A549 (cell line): ENCODE measurements at regions not wholly inside any gene's neighbourhood (a gene's known extent, or its start where the extent isn't known, plus 50 kb on each side); places are given as distances from the start of the nearest gene placed in this dataset.

ENCODE experiments used
- ATAC-seq, 2 experiments: fragments of 200-7000 bp in 1 of 2; fragments of >200 bp in 1 of 2; cut with Nextera tagmentation in 1 of 2; cut with Tn5 transposase in 1 of 2; 3 replicates each; pipeline versions ENCODE4 v1.8.0 to v1.9.1; 2018 to 2020; ENCODE audit warnings: mild to moderate bottlenecking in 1 of 2, moderate library complexity in 1 of 2
- CTCF ChIA-PET: fragments of 300-600 bp; sonication (Branson Sonifier 250); formaldehyde crosslinking; extraction: SDS; loops from one replicate; lab custom pipeline; 2021; ENCODE audit warnings: antibody characterized with exemption, inconsistent platforms; lab: Yijun Ruan, JAX
- POLR2A ChIA-PET: fragments of 350-600 bp; formaldehyde crosslinking; extraction: SDS; loops from one replicate; lab custom pipeline; 2021; ENCODE audit warnings: antibody characterized with exemption, inconsistent platforms; lab: Yijun Ruan, JAX
- DNase-seq, 2 experiments: peaks; one replicate each; pipeline versions ENCODE4 v3.0.0 to v3.0.0-alpha.2; 2011 to 2016; ENCODE audit warnings: low read depth in 1 of 2, low spot score in 1 of 2
- FAIRE-seq: peaks from 2 replicates; lab custom pipeline; 2011; peaks lifted over from hg19 to GRCh38; lab: Jason Lieb, UNC
- H3K27ac ChIP-seq, 2 experiments: fragments of >200 bp; sonication (Bioruptor Twin); formaldehyde crosslinking; 3 replicates each; pipeline ENCODE4 v1.5.1; 2016 to 2017
- H3K4me1 ChIP-seq: fragments of >200 bp; sonication (Bioruptor Twin); formaldehyde crosslinking; 3 replicates; pipeline ENCODE4 v1.6.1; 2016
- H3K4me2 ChIP-seq: fragments of >200 bp; sonication (Bioruptor Twin); formaldehyde crosslinking; 3 replicates; pipeline ENCODE4 v1.6.1; 2016
- H3K4me3 ChIP-seq: fragments of >200 bp; sonication (Bioruptor Twin); formaldehyde crosslinking; 3 replicates; pipeline ENCODE4 v1.5.1; 2016
- H3K9me3 ChIP-seq: fragments of >200 bp; sonication (Bioruptor Twin); formaldehyde crosslinking; 3 replicates; pipeline ENCODE4 v1.6.1; 2016
- CHD4 ChIP-seq: fragments of 200-600 bp; sonication (generic); IDR thresholded peaks from 2 replicates; pipeline ENCODE4 v1.6.1; 2016; ENCODE audit warnings: antibody characterized with exemption, mild to moderate bottlenecking, borderline replicate concordance
- EHMT2 ChIP-seq: fragments of 200-600 bp; sonication (generic); IDR thresholded peaks from 2 replicates; pipeline ENCODE4 v1.6.1; 2016; ENCODE audit warnings: antibody characterized with exemption, low read depth, mild to moderate bottlenecking, moderate library complexity
- HDAC2 ChIP-seq: fragments of 200-600 bp; sonication (generic); IDR thresholded peaks from 2 replicates; pipeline ENCODE4 v1.6.1; 2016
- HEYL ChIP-seq: fragments of 250-450 bp; sonication (Bioruptor Pico); IDR thresholded peaks from 2 replicates; pipeline ENCODE4 v1.8.0; 2021; ENCODE audit warnings: mild to moderate bottlenecking, moderate library complexity
- HOXB13 ChIP-seq: fragments of 250-450 bp; sonication (Bioruptor Pico); IDR thresholded peaks from 2 replicates; pipeline ENCODE4 v1.5.0; 2020; ENCODE audit warnings: low read depth, mild to moderate bottlenecking, moderate library complexity
- JUNB ChIP-seq: fragments of >200 bp; sonication (Bioruptor Twin); formaldehyde crosslinking; IDR thresholded peaks from 2 replicates; pipeline ENCODE4 v1.6.1; 2016
- KDM5A ChIP-seq: fragments of 200-600 bp; sonication (generic); IDR thresholded peaks from 2 replicates; pipeline ENCODE4 v1.6.1; 2016; ENCODE audit warnings: antibody characterized with exemption, mild to moderate bottlenecking
- MAFK ChIP-seq: fragments of 450-650 bp; IDR thresholded peaks from 2 replicates; pipeline ENCODE4 v1.6.1; 2014; ENCODE audit not compliant: partially characterized antibody
- MAZ ChIP-seq: fragments of 150-350 bp; IDR thresholded peaks from 2 replicates; pipeline ENCODE4 v1.6.1; 2014; ENCODE audit warnings: antibody characterized with exemption, low read depth, low read length, borderline replicate concordance
- NFE2L2 ChIP-seq: fragments of 150-350 bp; conservative IDR thresholded peaks from 2 replicates; pipeline ENCODE4 v1.6.1; 2014; ENCODE audit warnings: low read length
- NPAS2 ChIP-seq: fragments of 250-450 bp; sonication (Bioruptor Pico); IDR thresholded peaks from 2 replicates; pipeline ENCODE4 v1.8.0; 2022; ENCODE audit warnings: mild to moderate bottlenecking, moderate library complexity, borderline replicate concordance
- NR3C1 ChIP-seq: fragments of >200 bp; sonication (Bioruptor Twin); formaldehyde crosslinking; IDR thresholded peaks from 3 replicates; pipeline ENCODE4 v1.6.1; 2017
- POLR2A ChIP-seq: IDR thresholded peaks from 2 replicates; pipeline ENCODE4 v1.6.1; 2012; ENCODE audit warnings: mild to moderate bottlenecking, low read length
- RAD21 ChIP-seq, 2 experiments: fragments of >200 bp in 1 of 2; sonication (Bioruptor Twin) in 1 of 2; formaldehyde crosslinking in 1 of 2; IDR thresholded peaks in 1 of 2; conservative IDR thresholded peaks in 1 of 2; 2 replicates in 1 of 2; 3 replicates in 1 of 2; pipeline ENCODE4 v1.6.1; 2012 to 2018; ENCODE audit warnings: inconsistent platforms in 1 of 2
- RARB ChIP-seq: fragments of 250-450 bp; sonication (Bioruptor Pico); IDR thresholded peaks from 2 replicates; pipeline ENCODE4 v1.8.0; 2021; ENCODE audit warnings: mild to moderate bottlenecking, moderate library complexity
- TP53 ChIP-seq: fragments of 250-450 bp; sonication (Bioruptor Pico); IDR thresholded peaks from 2 replicates; pipeline ENCODE4 v1.5.0; 2021; ENCODE audit warnings: mild to moderate bottlenecking, moderate library complexity
- ZFP36 ChIP-seq: fragments of 450-650 bp; IDR thresholded peaks from 2 replicates; pipeline ENCODE4 v1.6.1; 2014; ENCODE audit warnings: borderline replicate concordance; ENCODE audit not compliant: partially characterized antibody
- WGBS: methylation state at CpG from one replicate; pipeline ENCODE4 v1.1.6; 2017; ENCODE audit errors: missing lambda C conversion rate; 5-methylcytosine and 5-hydroxymethylcytosine counted together
- TF ChIP-seq, protein P1 (sequence below): fragments of >200 bp; sonication (Bioruptor Twin); formaldehyde crosslinking; IDR thresholded peaks from 3 replicates; pipeline ENCODE4 v1.5.1; 2016

DNA sequence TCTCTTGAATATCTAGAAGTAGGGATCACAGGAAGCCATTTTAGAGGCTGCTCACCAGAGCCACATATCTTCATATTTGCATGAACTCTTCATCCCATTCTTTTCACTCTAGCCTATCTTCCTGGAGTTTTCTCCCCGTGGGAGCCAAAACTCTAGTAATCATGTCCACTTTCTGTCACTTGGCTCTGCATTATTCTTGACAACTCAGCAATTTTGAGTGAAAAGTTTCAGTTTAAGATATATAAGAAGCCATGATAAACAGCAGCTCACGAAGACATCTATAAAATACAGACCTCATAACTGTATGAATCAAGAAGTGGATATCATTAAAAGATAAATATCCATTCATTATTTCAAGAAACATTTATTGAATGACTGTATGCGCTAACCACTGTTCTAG is 79.1 kb upstream of the NR0B1 start:
- Histone ChIP-seq H3K4me3 (no peak overlapping the region), H3K27ac (no peak overlapping the region), H3K9me3 (no peaks in the 10 kb centered on the region), H3K4me2 (no peak overlapping the region), H3K4me1 (no peaks in the 10 kb centered on the region)
- ATAC-seq: no peak
- no peak for TF ChIP-seq MAZ
- peak; percentile 71 for TF ChIP-seq MAFK
- no peak for FAIRE-seq
- POLR2A ChIA-PET: no interaction called here
- CTCF ChIA-PET: no interaction called here
- no peak for DNase-seq
- WGBS: 34% methylated on average over 3 of the region's 3 CpGs

DNA sequence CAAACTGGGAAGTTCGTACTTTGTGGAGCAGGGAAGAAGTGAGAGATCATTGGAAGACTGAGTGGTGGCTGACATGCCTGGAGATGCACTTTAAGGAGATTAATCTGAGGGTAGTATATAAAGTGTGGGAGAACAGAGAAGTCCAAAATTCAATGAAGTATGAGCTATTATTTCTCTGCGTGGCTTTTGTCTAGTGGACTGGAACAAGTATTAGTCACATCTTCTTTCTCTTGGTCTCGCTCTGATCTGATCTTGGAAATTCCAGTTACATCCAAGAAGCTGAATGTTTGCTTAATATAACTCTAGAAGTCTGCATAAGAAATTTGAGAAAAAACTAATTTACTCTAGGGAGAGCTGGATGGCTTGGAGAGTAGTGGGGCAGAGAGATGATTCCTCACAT is 64.8 kb upstream of the NR0B1 start:
- no peak for ATAC-seq
- Histone ChIP-seq H3K9me3 (no peaks in the 10 kb centered on the region), H3K4me1 (no peaks in the 10 kb centered on the region), H3K4me2 (no peak overlapping the region), H3K4me3 (no peak overlapping the region), H3K27ac (no peak overlapping the region)
- FAIRE-seq: no peak
- 51% methylated on average over 3 of the region's 3 CpGs for WGBS
- no peak for DNase-seq
- ChIA-PET POLR2A (no interaction called here), CTCF (interaction anchor here (1.5 kb wide), 1 partner anchor 66 kb away, joined by 5 read pairs; no protein-coding TSS in a partner anchor)
- no peak for TF ChIP-seq HEYL
- TF ChIP-seq JUNB: no peak
- TF ChIP-seq POLR2A: no peak
- TF ChIP-seq ZFP36: no peak
- TF ChIP-seq RAD21 (conservative IDR thresholded peaks at IDR 0.05 in 1 of 2, IDR thresholded peaks at IDR 0.05 in 1 of 2): no peak
- no peak for TF ChIP-seq EHMT2
- TF ChIP-seq RARB: no peak
- no peak for TF ChIP-seq HDAC2
- TF ChIP-seq NPAS2 (CRISPR knock-in tag): no peak
- TF ChIP-seq KDM5A: no peak
- TF ChIP-seq NR3C1: no peak
- TF ChIP-seq TP53 (CRISPR knock-in tag): no peak
- TF ChIP-seq MAFK: no peak
- no peak for TF ChIP-seq CHD4
- TF ChIP-seq HOXB13 (CRISPR knock-in tag): no peak
- TF ChIP-seq MAZ: no peak

DNA sequence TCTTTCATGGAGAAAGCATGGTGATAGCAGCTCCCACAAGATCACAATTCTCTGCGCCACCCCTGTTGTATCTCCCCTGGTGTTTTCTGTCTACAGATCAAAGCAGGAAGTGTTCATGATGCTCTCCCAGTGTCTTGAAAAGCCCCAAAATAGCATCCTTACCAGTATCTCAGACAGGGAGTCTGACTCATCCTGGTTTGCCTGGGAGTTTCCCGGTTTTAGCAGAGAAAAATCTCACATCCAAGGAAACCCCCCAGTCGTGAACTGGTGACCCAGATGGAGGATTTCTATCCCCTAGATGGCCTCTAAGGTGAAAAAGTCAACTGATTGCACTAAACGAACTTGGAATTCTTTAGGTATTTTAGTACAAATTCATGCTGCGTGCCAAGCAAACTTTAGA is 64.3 kb upstream of the NR0B1 start:
- WGBS: 31% methylated on average over 5 of the region's 5 CpGs
- H3K27ac ChIP-seq: no peak overlapping the region
- no peak overlapping the region for H3K4me3 ChIP-seq
- H3K9me3 ChIP-seq: no peaks in the 10 kb centered on the region
- POLR2A ChIA-PET: no interaction called here
- no peak; a peak in 1 of 6 replicates for ATAC-seq
- no peak overlapping the region for H3K4me2 ChIP-seq
- no peak for TF ChIP-seq HDAC2
- no peak for TF ChIP-seq MAFK
- TF ChIP-seq, protein P1, sequence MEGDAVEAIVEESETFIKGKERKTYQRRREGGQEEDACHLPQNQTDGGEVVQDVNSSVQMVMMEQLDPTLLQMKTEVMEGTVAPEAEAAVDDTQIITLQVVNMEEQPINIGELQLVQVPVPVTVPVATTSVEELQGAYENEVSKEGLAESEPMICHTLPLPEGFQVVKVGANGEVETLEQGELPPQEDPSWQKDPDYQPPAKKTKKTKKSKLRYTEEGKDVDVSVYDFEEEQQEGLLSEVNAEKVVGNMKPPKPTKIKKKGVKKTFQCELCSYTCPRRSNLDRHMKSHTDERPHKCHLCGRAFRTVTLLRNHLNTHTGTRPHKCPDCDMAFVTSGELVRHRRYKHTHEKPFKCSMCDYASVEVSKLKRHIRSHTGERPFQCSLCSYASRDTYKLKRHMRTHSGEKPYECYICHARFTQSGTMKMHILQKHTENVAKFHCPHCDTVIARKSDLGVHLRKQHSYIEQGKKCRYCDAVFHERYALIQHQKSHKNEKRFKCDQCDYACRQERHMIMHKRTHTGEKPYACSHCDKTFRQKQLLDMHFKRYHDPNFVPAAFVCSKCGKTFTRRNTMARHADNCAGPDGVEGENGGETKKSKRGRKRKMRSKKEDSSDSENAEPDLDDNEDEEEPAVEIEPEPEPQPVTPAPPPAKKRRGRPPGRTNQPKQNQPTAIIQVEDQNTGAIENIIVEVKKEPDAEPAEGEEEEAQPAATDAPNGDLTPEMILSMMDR: no peak
- TF ChIP-seq, all 56 proteins: peak for 0
- FAIRE-seq (no peak), DNase-seq (no peak)
- no peaks in the 10 kb centered on the region for H3K4me1 ChIP-seq
- CTCF ChIA-PET: no interaction called here

DNA sequence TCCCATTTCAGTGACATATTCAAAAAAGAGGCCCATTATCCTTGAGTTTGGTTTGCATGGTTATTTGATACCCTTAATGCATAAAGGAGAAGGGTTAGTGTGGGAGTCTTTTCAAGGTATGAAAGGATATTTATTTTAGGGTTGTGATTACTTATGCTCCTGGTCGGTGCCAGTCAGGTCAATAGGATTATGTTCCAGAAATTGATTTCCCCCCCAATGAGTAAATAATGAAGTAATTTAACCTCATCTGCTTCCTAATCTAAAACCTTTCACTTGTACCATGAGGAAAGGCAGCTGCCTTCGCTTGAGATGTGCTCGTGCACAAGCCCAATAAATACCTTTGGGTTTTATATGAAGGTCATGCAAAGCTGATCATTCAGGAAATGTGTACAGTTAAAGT is 55.0 kb upstream of the NR0B1 start:
- Histone ChIP-seq H3K4me1 (no peaks in the 10 kb centered on the region), H3K27ac (no peak overlapping the region), H3K9me3 (no peaks in the 10 kb centered on the region), H3K4me3 (no peak overlapping the region), H3K4me2 (no peak overlapping the region)
- CTCF ChIA-PET: no interaction called here
- ATAC-seq (no peak), FAIRE-seq (no peak), DNase-seq (no peak)
- 18% methylated on average over 3 of the region's 3 CpGs for WGBS
- POLR2A ChIA-PET: no interaction called here
- TF ChIP-seq JUNB (no peak), NFE2L2 (no peak)
